OCI-LY7 (cell line): ENCODE measurements at regions not wholly inside any gene's neighbourhood (a gene's known extent, or its start where the extent isn't known, plus 50 kb on each side); places are given as distances from the start of the nearest gene placed in this dataset.
A peak's percentile ranks its signal among the peaks of the same experiment; 100 is the strongest.

ENCODE experiments used
- BruUV-seq: library from RNA; stranded (reverse); fragments of 400-500 nt; replicated peaks from 2 replicates; lab custom pipeline; 2021; lab: Mats Ljungman, UMichigan
- CTCF ChIA-PET: fragments of 300-600 bp; sonication (Branson Sonifier 250); formaldehyde crosslinking; loops from one replicate; lab custom pipeline; 2022; ENCODE audit warnings: antibody characterized with exemption; ENCODE audit not compliant: unreplicated experiment; lab: Charles Lee
- POLR2A ChIA-PET: fragments of 300-600 bp; sonication (Branson Sonifier 250); formaldehyde crosslinking; loops from one replicate; lab custom pipeline; 2022; ENCODE audit warnings: antibody characterized with exemption; lab: Charles Lee
- DNase-seq: peaks from one replicate; pipeline ENCODE4 v3.0.0-alpha.2; 2015; ENCODE audit warnings: low spot score
- H2AFZ ChIP-seq: fragments of 200-600 bp; sonication (generic), shearing (Covaris generic); 2 replicates; pipeline ENCODE4 v1.6.1; 2014; ENCODE audit warnings: mild to moderate bottlenecking, antibody characterized with exemption, low read length, moderate library complexity
- H3K27ac ChIP-seq: fragments of 200-600 bp; sonication (generic); 2 replicates; pipeline ENCODE4 v1.5.1; 2014; ENCODE audit warnings: mixed run types, low read depth, mild to moderate bottlenecking, moderate library complexity, low read length, inconsistent platforms; ENCODE audit not compliant: poor library complexity, severe bottlenecking
- H3K36me3 ChIP-seq: fragments of 200-600 bp; sonication (generic); 2 replicates; pipeline ENCODE4 v1.6.1; 2014; ENCODE audit warnings: mild to moderate bottlenecking, antibody characterized with exemption, low read length, moderate library complexity, mixed read lengths; ENCODE audit not compliant: insufficient read depth
- H3K4me1 ChIP-seq: fragments of 200-600 bp; sonication (generic); 2 replicates; pipeline ENCODE4 v1.5.1; 2014; ENCODE audit warnings: mild to moderate bottlenecking, low read length; ENCODE audit not compliant: insufficient read depth, poor library complexity, severe bottlenecking
- H3K4me2 ChIP-seq: fragments of 200-600 bp; sonication (generic); 2 replicates; pipeline ENCODE4 v1.6.1; 2014; ENCODE audit warnings: mild to moderate bottlenecking, low read length
- H3K4me3 ChIP-seq: fragments of 200-600 bp; sonication (generic); 2 replicates; pipeline ENCODE4 v1.5.1; 2014; ENCODE audit warnings: mild to moderate bottlenecking, low read depth, low read length; ENCODE audit not compliant: poor library complexity, severe bottlenecking
- H3K79me2 ChIP-seq: fragments of 200-600 bp; sonication (generic); 2 replicates; pipeline ENCODE4 v1.6.1; 2016; ENCODE audit warnings: low read depth, mild to moderate bottlenecking, low read length, moderate library complexity, mixed read lengths; ENCODE audit not compliant: insufficient read depth
- H3K9me2 ChIP-seq: fragments of 200-600 bp; sonication (generic); 2 replicates; pipeline ENCODE4 v1.6.1; 2016; ENCODE audit warnings: mild to moderate bottlenecking, low read length, mixed read lengths; ENCODE audit not compliant: insufficient read depth
- H3K9me3 ChIP-seq: fragments of 200-600 bp; sonication (generic); 2 replicates; pipeline ENCODE4 v1.6.1; 2014; ENCODE audit warnings: mild to moderate bottlenecking, mixed run types, low read length, mixed read lengths
- H4K20me1 ChIP-seq: fragments of 200-600 bp; sonication (generic); 2 replicates; pipeline ENCODE4 v1.6.1; 2014; ENCODE audit warnings: mild to moderate bottlenecking, antibody characterized with exemption, low read length, moderate library complexity, mixed read lengths; ENCODE audit not compliant: insufficient read depth
- EZH2phosphoT487 ChIP-seq: fragments of 200-600 bp; sonication (generic); IDR thresholded peaks from 2 replicates; pipeline ENCODE4 v1.6.1; 2018; ENCODE audit warnings: low read depth, borderline replicate concordance, mild to moderate bottlenecking, mixed run types, antibody characterized with exemption, low read length, moderate library complexity, mixed read lengths
- intact Hi-C: fragments of 100-400 bp; cut with micrococcal nuclease; formaldehyde crosslinking; loops from one replicate; pipeline ENCODE4 v1.10.0; 2022; ENCODE audit not compliant: unreplicated experiment
- TF ChIP-seq, protein P1 (sequence below): fragments of 200-600 bp; sonication (generic); conservative IDR thresholded peaks from 2 replicates; pipeline ENCODE4 v1.5.1; 2014; ENCODE audit warnings: mild to moderate bottlenecking, antibody characterized with exemption, low read length, moderate library complexity, mixed read lengths

GRCh38 chr15:99504823-99505551 lies 60.8 kb upstream of the MEF2A start:
- CTCF ChIA-PET: interaction anchor here (0.5 kb wide), 1 partner anchor 228 kb away, joined by 4 read pairs; the partner anchor contains the start of gene LYSMD4
- TF ChIP-seq, protein P1, sequence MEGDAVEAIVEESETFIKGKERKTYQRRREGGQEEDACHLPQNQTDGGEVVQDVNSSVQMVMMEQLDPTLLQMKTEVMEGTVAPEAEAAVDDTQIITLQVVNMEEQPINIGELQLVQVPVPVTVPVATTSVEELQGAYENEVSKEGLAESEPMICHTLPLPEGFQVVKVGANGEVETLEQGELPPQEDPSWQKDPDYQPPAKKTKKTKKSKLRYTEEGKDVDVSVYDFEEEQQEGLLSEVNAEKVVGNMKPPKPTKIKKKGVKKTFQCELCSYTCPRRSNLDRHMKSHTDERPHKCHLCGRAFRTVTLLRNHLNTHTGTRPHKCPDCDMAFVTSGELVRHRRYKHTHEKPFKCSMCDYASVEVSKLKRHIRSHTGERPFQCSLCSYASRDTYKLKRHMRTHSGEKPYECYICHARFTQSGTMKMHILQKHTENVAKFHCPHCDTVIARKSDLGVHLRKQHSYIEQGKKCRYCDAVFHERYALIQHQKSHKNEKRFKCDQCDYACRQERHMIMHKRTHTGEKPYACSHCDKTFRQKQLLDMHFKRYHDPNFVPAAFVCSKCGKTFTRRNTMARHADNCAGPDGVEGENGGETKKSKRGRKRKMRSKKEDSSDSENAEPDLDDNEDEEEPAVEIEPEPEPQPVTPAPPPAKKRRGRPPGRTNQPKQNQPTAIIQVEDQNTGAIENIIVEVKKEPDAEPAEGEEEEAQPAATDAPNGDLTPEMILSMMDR: no peak; the same call in 1 of the 2 replicates
- no peak for TF ChIP-seq EZH2phosphoT487
- POLR2A ChIA-PET: interaction anchor here (0.5 to 1.5 kb wide), 3 partner anchors 53 to 808 kb away, joined by 3 to 4 read pairs (median 3); no protein-coding TSS in a partner anchor
- Histone ChIP-seq H3K4me3 (no peak overlapping the region), H3K4me2 (peak overlapping the region; percentile 58), H2AFZ (peak overlapping the region; percentile 96; the same call in 1 of the 2 replicates), H3K36me3 (no peaks in the 10 kb centered on the region), H4K20me1 (no peaks in the 10 kb centered on the region), H3K9me3 (no peaks in the 10 kb centered on the region; the same call in 1 of the 2 replicates), H3K79me2 (no peaks in the 10 kb centered on the region), H3K27ac (peak overlapping the region; percentile 52), H3K4me1 (peaks cover 71% of the 10 kb centered on the region), H3K9me2 (no peaks in the 10 kb centered on the region)
- no TSS peak for BruUV-seq
- intact Hi-C loops: no loop called here
- DNase-seq: peak; percentile 49

DNA sequence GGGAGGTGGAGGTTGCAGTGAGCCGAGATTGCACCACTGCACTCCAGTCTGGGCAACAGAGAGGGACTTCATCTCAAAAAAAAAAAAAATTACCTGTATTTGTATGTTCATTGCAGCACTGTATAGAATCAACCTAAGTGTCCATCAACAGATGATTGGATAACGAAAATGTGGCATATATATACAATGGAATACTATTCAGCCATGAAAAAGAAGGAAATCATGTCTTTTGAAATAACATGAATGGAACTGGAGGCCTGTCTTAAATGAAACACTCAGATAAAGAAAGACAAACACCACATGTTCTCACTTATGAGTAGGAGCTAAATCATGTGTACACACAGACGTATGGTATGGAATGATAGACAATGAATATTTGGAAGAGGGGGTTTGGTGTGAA lies 59.4 kb upstream of the MEF2A start:
- no peaks in the 10 kb centered on the region for H4K20me1 ChIP-seq
- no peak overlapping the region for H3K4me3 ChIP-seq
- peaks cover 86% of the 10 kb centered on the region for H3K4me1 ChIP-seq
- no TSS peak for BruUV-seq
- ChIA-PET POLR2A (interaction anchor here (0.6 to 1.0 kb wide), 4 partner anchors 40 to 1414 kb away, joined by 3 to 5 read pairs (median 4); no protein-coding TSS in a partner anchor), CTCF (no interaction called here)
- no peak for DNase-seq
- no peaks in the 10 kb centered on the region for H3K79me2 ChIP-seq
- H3K9me3 ChIP-seq: no peaks in the 10 kb centered on the region; the same call in 1 of the 2 replicates
- no peak overlapping the region for H3K4me2 ChIP-seq
- no peaks in the 10 kb centered on the region for H3K9me2 ChIP-seq
- H3K27ac ChIP-seq: no peak overlapping the region
- intact Hi-C loops: no loop called here
- no peak overlapping the region for H2AFZ ChIP-seq
- H3K36me3 ChIP-seq: no peaks in the 10 kb centered on the region
- TF ChIP-seq EZH2phosphoT487: no peak
- TF ChIP-seq, protein P1: no peak

- DNase-seq: peak; percentile 21
- Histone ChIP-seq H3K4me2 (peak overlapping the region; percentile 63), H3K36me3 (no peaks in the 10 kb centered on the region), H3K9me2 (no peaks in the 10 kb centered on the region), H3K9me3 (no peaks in the 10 kb centered on the region; the same call in 1 of the 2 replicates), H4K20me1 (no peaks in the 10 kb centered on the region), H3K4me3 (peak overlapping the region; percentile 6), H3K27ac (peak overlapping the region; percentile 26), H2AFZ (peak overlapping the region; percentile 89), H3K4me1 (peaks cover 90% of the 10 kb centered on the region), H3K79me2 (no peaks in the 10 kb centered on the region)
- ChIA-PET POLR2A (interaction anchor here (0.6 to 1.0 kb wide), 5 partner anchors 23 to 173 kb away, joined by 3 to 4 read pairs (median 3); no protein-coding TSS in a partner anchor), CTCF (no interaction called here)
- no TSS peak for BruUV-seq
- intact Hi-C loops: no loop called here
- TF ChIP-seq, protein P1: no peak
- no peak for TF ChIP-seq EZH2phosphoT487
Measured at GRCh38 chr15:99507016-99507503, 58.7 kb upstream of the MEF2A start.
